Limb (tissue), 2 donors: ENCODE measurements at regions not wholly inside any gene's neighbourhood (a gene's known extent, or its start where the extent isn't known, plus 50 kb on each side); places are given as distances from the start of the nearest gene placed in this dataset.
A peak's percentile ranks its signal among the peaks of the same experiment; 100 is the strongest.

Experiments used
- DNase-seq, 2 donors: peaks; one replicate each; pipeline ENCODE4 v3.0.0-alpha.2; 2016; ENCODE audit errors: extremely low spot score in 2 of 2

DNA sequence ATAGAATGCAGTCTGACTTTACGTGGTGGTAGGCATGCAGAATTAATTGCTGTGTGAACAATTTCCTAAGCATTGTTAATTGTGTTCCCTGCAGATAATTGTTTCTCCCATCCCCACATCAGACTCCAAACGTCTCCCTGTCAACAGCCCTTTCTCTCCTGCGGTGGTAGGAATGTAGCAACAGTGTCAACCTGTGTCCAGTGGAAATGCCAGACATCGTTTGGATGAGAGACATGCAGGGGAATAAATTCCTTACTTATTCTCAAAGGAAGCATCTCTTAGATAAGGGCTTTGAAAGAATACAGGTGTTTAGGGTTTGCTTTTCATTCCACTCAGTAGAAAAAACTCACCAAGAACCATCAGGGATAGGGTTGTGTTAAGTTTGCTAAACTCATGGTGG, 245.3 kb upstream of the WWC1 start:
- DNase-seq = no peak

DNA sequence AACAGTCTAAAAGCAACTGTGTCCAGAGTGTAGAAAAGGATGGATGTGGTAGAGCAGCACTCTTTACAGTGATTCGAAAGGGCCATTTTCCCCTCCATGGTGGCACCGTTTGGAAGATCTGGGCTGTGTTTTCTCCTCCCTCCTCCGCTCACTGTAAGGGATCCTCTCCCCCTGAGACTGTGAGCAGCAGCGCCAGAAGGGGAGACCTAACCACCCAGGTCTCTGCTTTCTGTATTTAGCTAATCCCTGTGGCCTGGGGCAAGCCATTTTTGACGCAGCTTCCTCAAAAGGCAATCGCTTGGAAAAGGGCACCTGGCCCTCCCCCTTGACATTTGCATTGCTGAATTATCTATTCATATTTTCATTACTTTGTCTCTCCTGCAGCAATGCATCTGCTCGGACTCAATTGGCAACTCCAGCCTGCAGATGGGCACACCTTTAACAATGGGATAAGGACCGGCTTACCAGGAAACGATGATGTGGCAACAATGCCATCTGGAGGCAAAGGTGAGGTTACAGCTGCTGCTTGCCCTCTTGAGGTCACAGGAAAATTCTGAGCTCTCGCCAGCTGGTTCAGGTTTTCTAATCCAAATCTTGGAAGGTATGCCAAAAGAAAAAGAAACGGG, 244.3 kb upstream of the WWC1 start:
- peak; percentile 12 to 69 for DNase-seq

DNA sequence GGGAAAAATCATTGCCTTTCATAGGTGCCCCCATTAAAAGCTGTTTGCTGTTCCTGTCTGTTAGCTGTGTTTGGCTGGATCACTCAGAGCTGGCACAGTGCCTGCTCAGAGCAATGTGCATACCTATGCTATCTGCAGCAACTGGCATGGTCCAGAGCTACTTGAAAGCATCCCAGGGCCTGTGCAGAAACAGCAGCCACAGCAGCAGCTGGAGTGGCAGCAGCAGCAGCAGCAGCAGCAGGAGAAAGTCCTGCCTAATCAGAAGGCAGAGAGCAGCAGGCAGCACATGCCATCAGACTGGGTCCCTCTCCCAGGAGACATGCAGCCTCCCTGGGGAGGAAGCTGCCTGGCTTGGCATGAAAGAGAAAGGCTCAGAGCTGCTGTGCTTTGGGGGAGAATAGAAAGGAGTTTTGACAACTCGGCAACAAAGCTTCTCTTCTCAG, 243.8 kb upstream of the WWC1 start:
- DNase-seq = peak in 1 of 2 donors; percentile 60

DNA sequence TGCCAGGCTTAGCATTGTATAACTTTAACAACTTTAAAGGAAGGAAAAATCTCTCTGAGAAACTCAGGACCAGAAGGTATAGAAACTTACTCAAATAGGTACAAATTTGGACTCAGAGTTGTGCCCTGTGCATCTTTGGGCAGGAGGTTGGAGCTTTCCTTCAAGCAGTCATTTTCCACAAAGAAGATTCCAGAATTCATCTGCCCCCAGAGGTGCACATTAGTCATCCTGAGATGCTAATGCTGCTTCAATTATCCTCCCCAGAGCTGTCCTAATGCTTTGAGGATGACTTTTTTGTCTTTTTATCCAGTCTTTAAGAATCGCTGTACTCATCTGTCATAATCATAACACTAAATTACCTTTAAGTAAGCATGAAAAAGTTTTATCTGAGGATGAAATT, 243.0 kb upstream of the WWC1 start:
- no peak for DNase-seq

DNA sequence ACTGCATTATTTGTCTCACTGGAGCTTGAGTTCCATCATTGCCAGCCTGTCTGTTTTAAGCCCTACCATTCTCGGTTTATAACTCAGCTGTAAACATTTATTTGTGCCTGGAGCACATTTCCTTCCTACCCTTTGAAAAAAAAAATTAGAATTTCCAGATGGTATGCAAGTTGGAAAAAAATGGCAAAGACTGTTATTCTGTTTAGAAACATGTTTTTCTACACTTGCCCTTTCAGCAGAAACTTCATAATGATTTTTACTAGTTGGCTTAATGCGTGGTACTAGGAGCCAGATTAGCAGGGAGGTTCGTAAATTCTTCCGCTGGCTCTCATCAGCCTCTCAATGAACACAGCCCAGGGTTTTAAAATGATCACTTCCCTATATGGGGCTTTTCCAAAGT, 238.8 kb upstream of the WWC1 start:
- peak in 1 of 2 donors; percentile 9 for DNase-seq

DNA sequence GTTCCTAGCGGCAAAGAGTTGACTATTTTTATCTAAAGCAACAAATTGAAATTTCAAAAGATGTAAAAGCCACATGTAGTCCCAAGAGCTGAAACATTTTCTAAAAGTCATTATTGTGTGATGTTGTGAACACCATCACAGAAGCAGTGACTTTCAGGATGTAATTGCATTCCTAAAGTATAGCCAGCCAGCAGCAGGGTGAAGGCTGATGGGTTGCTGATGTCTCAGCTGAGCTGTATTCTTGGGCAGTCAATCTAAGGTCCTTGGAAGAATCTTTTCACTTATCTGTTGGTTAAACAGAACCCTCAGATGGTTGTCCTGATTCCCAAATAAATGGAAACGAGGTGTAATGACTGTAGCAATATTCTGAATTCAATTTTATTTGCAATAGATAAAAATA, 237.4 kb upstream of the WWC1 start:
- DNase-seq = no peak

DNA sequence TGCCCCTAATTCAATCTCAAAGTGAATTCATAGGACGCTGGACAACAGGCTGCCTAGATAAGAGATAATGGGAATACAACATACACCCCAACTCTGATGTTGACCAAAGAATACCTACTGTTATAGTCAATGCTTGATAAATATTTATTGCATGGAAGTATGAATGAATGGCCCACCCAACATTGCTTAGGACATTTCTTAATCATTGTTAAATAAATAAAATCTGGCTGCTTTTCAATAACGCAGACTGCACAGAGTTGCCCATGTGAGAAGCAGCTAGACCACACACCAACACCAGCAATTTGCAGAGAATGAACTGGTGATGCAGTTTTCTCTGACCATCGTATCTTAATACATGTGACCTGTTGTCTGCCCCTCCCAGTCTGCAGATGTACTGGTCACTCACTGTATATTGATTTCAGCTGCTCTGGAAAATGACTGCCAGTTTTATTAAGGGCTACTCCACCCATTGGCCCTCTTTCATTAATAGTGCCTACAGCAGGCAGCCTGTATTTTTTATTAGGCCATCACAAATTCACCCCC, 236.2 kb upstream of the WWC1 start:
- no peak for DNase-seq

DNA sequence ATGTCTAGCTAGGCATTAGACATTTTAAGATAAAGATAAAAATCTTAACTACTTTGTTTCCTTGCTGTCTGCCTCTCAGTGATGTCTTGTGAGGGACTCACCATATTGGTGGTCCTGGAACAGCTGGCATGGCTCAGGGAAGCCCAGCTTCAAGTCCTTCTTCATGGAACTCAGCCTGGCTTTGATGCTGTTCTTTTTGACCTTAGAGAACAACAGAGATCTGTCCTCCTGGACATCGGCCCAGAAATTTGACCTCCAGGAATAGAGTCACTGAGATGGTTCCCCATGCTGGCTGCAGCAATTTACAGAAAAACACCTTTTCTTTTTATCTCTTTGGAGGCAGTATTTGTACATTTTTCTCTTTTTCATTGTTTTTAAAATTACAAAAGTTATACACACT, 235.5 kb upstream of the WWC1 start:
- no peak for DNase-seq

DNA sequence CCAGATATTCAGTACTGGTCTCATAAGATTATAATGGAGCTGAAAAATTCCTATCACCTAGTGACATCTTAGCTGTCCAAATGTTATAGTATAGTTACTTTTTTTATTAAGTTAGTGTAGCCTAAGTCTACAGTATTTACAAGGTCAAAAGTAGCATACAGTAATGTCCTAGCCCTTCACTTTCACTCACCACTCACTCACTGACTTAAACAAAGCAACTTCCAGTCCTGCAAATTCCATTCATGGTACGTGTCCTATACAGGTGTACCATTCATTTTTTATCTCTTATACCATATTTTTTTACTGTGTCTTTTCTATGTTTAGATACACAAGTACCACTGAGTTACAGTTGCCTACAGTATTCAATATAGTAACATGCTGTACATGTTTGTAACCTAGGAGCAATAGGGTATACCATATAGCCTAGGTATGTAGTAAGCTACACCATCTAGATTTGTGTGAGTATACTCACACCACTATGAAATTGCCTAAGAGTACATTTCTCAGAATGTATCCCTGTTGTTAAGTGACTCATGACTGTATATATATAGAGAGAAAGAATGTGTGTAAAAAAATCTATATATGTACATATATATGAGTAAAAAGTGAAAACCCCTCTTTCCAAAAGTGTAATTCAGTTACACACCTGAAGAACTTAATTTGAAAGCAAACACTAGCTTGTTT, 234.8 kb upstream of the WWC1 start:
- no peak for DNase-seq

DNA sequence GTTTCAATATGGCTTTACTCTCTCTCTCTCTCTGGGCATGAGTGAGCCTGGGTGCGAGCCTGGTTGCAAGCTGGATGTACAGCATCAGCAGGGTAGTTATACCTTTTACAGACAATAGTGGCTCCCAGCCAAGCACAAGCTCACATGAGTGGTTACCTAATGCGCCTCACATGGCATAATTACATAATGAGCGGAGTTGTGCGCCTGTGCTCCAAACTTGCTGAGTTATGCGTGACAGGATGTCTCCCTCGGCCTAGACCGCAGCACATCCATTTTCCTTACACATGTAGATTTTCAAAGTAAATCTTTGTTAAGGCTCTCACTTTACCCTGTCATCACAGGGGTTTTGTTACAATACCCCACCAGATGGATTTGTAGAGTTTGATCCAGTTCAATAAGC, 233.5 kb upstream of the WWC1 start:
- no peak for DNase-seq

DNA sequence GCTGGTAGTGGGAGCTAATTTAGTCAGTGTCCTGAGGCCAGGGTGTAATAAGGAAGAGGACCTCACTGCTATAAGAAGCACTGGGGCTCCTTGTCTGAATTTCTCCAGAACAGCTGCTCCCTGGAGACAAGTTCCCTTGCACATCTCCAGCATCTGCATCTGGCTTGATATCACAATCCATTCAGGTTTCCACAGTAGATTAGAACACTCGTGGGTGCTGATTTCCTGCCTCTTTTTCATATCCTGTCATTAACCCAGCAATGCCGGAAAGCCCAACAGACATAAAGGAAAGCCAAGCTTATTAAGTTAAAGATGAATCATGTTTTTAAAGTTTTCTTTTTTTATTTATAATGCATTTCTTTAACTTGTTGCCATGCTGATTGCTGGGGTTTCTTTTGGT, 232.3 kb upstream of the WWC1 start:
- no peak for DNase-seq

DNA sequence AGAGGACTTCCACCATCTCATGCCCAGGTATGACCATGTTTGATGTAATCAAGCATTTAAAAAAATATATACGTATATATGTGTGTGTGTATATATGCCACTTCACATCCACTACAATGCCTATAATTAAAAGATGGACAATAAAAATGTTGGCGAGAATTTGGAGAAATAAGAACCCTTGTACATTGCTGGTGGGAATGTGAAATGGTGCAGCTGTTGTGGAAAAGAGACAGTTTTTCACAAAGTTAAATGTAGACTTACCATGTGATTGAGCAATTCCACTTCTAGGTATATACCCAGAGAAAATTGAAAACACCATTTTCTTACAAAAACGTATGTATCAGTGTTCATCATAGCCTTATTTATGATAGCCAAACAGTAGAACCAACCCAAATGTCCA, 229.2 kb upstream of the WWC1 start:
- DNase-seq = no peak

DNA sequence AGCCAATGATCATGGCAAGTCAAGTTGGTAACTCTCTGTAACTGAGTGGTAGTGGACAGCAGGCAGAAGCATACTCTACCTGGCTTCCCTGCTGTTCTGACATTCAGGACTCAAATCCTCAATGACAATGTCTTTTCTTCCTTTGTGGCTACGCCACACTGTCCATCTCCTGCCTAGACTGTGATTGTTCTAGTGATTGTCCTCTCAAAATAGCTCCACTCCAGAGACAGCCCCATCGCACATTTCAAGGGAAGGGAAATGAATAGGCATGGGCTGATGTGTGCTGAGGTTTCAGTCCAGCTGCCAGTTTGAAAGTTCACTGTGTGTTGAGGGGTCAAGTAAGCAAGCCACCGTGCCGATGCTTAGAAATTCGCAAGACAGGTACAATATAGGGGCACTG, 227.0 kb upstream of the WWC1 start:
- no peak for DNase-seq

DNA sequence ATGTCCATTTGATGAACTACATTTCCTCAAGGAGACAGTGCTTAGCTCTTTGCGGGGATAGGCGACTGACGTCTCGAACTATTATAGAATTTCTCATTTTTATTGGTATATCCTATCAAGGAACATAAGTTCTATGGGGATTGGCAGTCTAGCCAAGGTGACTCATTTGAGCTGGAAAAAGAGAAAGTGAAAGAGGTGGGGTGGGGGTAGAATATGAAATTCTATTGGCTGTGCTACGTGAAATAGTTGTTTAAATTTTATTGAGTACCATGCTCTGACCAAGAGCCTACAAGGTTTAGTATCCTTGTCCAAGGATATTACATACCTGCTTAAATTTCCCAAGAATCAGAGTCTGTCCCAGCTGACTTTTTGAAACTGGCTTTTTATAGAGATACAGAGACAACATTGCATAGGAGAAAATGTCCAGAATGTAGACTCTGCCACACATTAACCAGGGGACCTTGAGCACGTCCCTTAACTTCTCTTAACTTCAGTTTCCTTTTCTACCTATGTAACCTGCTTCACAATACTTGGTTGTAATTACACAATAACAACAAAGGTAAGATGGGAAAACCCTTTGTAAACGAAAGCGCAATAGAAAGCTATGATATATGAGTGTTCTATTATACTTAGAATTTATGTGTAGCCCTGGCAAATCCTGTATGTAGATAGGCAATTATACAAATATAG, 226.4 kb upstream of the WWC1 start:
- DNase-seq = no peak

DNA sequence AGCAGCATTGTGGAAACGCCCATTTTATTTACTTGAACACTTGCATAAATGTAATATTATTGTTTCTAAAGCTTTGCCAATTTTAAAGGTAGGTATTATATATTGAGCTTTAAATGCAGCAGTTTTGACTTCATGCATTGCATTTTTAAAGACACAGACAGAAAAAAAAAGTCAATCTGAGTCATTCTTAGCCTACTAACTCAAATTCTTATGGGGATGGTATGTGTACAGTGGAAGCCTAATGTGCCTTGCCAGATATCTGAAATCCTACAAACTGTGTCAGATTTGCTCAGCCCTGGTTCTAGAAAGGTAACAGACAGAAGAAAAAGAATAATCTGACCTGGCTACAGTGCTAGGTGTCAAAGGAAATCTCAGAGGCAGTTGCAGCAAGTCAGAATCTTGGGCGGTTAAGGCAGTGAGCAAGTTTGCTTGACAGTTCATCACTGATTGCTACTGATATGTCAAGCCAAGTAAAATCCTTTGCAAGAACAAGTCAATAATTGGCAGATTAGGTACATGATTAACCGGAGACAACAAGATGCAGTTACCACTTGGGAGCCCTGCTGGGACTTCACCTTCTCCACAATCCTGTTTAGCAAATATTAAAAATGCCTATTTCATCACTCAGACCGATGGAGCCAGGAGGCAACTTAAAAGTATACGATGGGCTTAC, 224.8 kb upstream of the WWC1 start:
- DNase-seq = no peak

DNA sequence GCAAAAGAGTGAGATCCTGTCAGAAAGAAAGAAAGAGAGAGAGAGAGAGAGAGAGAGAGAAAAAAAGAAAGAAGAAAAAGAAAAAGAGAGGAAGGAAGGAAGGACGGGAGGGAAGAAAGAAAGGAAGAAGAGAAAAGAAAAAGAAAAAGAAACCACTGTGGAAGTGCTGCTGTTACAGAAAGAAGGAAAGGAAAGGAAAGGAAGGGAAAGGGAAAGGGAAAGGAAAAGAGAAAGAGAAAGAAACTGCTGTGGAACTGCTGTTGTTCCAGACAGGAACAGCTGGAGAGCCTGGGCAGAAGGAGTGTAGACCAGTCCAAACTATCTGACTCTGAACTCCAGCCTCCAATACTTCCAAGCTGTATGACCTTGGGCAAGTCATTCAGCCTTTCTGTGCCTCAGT, 220.7 kb upstream of the WWC1 start:
- DNase-seq = no peak

DNA sequence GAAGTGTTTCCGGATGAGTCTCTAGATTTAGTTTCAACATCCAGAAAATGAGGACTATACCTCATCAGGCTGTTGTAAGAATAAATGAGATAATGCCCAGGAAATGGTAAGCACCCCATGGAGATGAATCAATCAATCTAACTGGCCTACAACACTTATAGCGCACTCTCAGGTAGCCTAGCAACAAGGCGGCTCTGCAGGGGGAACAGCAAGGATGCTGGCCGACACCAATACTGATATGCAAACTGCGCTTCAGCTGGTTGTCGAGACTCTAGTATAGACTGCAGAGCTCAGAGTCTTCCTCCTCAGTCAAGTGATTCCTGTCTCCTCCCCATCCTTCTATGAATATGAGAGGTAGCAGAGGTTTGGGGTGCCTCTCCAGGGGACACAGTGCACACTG, 218.8 kb upstream of the WWC1 start:
- DNase-seq = no peak

DNA sequence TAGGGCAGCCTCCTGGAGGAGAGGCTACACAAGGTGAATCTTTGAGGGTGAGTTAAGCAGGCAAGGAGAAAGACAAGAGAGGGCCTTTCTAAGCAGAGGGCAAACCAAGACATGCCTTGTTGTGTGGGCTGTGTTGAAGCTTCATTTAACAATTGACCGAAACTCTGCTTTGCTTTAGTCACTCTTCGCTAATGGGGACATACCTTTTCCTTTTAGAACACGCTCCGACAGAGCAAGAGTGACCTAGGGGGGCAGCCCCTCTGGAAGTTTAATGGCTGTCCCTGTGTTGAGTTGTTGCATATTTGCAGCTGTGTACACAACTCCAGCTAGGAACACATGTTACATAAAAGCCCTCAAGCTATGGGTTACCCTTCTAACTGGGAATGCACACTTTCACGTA, 218.1 kb upstream of the WWC1 start:
- no peak for DNase-seq

DNA sequence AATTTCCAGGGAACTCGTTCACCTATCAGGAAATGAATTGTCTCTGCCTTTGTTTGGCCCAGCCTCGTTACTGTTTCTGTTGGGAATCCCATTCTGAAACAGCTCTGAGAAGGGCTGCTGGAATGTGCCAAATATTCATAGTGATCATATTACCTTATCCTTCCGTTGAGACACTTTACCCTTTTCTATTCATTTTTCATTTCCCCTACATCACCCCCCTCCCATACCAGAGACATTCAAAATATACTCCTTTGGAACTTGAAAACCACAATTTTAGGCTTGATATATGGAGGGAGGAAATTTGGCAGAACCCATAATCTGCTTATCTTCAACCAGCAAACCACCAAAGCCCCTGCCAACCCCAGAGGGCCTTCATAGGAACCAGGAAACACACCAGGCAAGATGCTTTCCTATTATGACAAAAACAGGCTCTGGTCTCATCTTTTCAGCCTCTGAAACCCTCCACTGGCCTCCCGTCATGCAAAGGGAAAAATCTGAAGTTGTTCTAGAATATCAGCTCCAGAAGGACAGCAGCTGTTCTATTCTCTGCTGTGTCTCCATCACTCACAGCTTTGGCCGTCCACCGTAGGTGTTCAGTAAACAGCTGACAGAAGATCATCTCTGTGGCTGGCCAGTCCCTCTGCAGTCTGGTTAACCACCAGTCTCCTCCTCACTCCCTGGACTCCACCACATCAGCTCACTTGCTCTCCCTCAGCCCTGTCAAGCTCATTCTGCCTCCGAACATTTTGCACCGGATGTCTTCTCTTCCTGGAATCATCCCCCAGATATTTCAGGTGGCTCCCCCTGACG, 217.2 kb upstream of the WWC1 start:
- DNase-seq = no peak

DNA sequence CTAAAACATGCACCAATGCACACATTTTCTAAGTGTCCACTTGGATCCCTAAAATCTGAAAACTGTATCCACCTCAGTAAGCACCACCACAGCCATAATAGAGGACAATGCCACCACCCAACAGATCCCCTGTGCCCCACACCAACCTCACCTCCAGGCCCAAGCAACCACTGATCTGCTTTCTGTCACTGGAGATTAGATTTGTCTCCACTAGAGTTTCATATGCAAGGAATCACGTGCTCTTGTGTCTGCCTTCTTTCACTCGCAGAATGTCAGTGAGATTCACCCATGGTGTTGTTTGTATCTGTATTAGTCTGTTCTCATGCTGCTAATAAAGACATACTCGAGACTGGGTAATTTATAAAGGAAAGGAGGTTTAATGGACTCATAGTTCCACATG, 216.1 kb upstream of the WWC1 start:
- DNase-seq = no peak

DNA sequence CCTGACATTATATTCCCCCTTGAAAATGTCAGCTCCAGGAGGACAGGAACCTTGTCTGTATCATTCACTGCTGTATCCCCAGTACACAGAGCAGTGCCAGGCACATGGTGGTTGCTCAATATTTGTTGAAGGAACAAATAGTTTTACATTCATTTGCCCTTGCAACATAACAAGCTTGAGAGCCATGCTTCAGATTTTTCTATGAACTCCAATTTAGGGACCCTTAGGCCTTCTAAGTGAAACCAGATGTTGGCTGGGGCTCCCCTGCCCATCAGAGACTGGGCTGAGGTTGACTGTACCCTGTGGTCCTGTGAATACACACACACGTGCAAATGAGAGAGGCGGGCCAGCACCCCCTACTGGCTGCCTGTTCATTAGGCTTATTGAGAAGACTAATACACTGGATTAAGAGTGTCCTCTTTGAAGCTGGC, 214.9 kb upstream of the WWC1 start:
- DNase-seq = peak in 1 of 2 donors; percentile 48
